Stimulated activated CD4-positive, alpha-beta T cell treated with anti-CD3 and anti-CD28 coated beads, TNF-alpha, amount 100 ng/mL, for 24 hours (primary cell): ENCODE measurements at regions not wholly inside any gene's neighbourhood (a gene's known extent, or its start where the extent isn't known, plus 50 kb on each side); places are given as distances from the start of the nearest gene placed in this dataset.

ENCODE experiments used
- DNase-seq, 3 experiments: peaks; one replicate each; pipeline ENCODE4 v3.0.0-alpha.2; 2020; ENCODE audit warnings: low read depth in 3 of 3

- DNase-seq: no peak
Observed at GRCh38 chr5:52673495-52673894, 114.2 kb upstream of the ITGA1 start.

DNA sequence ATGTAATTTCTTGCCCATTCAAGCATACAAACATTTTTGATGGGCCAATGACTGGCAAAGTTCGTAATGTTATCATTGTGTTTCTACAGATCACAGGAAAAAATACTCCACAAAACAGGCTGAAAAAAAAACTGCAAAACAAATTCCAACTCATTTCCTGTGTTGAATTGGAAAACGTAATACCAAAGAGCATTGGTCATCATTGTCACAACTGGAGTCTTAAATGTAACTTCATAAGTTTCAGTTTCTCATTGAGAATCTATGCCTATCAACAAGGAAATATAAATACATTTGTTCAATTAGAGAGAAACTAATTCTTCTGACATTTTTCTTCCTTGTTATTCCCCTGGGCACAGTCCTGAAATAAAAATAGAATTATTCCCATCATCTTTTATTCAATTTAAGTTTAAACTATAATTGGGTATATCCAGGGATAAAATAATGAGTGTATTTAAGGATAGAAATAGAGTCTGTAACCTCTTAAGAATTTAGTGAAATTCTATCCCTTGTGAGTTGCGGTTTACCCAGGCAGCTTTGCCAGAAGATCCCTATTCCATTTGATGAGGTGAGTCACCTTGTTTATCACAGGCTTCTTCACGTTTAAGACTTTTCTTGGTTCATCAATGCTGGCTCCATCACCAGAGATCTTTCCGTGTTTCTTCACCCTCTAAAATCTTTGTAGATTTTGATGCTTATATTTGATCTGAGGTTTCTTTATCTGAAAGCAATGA, 112.7 kb upstream of the ITGA1 start:
- no peak for DNase-seq

DNA sequence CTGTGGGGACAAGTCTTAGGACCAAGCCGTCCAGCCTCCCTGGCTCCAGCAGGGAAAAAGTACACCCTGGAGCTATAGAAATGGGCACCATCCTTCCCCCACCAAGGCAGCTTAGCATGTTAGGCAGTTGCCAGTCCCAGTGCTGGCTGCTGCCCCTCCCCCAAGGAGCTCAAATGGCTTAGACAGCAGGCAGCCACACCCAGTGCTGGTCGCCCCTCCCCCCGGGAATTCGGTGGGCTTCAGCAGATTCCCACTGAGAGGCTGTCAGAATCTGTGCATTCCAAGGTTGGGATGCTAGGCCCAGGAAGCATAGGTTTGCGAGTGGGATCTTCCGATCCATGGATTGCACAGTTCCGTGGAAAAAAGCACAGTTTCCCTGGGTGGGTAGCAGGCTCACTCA, 105.2 kb upstream of the ITGA1 start:
- no peak for DNase-seq

- DNase-seq: no peak
Observed at GRCh38 chr5:52684051-52684450, 103.7 kb upstream of the ITGA1 start.

DNA sequence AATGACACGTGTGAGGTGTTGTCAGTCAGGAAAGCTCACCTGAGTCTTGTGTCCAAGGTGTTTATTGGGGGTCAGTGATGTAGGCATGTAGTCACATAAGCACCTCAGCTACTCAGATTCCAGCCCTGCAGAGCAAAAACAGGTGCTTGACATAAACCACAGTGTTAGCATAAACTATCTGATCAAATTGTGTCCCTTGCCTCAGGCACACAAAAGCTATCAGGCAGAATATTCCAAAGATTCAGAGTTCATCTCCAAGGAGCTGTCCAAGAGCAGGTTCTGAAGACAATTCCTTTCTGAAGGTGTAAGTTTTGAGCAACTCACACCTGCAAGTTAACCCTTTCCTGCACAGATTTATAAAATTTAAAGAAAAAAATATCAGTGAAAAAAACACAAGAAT, 102.2 kb upstream of the ITGA1 start:
- DNase-seq: no peak

GRCh38 chr5:52685971-52686370, 101.7 kb upstream of the ITGA1 start:
- no peak for DNase-seq

- DNase-seq: no peak
Observed at GRCh38 chr5:52690236-52690768, 97.4 kb upstream of the ITGA1 start.

DNA sequence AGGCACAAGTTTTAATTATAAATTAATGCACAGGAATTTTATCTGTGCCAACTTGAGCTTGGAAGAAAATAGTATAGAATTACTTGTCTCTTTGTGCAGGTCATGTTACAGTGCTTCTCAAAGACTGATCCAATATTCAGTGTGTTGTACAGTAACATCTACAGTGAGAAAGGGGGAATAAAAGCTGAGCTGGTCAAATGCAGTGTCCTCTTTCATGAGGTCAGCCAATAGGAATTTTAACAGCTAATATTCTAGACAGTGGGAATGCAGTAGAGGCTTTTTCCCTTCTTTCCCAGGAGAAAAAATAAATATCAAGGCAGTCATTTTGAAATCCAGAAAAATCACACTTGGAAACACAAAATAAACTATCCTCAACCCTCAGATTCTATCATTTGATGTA, 95.7 kb upstream of the ITGA1 start:
- no peak for DNase-seq

DNA sequence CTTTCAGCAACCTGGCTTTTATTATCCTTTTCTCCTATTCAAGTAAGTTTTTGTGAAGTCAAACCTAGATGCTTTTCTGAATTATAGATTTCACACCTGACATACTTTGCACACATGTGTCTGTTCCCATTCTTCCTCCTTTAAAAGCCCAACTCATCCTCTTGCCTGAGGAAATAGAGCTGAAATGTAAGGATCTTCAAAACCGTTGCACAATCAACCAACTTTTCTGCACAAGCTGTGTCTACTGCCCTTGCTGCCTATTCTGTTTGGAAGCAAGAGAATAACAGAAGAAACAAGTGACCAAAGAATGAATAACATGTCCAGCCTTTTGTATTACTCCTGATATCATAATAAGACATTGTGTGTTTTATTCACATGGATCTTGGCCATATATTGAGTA, 95.1 kb upstream of the ITGA1 start:
- DNase-seq: no peak

DNA sequence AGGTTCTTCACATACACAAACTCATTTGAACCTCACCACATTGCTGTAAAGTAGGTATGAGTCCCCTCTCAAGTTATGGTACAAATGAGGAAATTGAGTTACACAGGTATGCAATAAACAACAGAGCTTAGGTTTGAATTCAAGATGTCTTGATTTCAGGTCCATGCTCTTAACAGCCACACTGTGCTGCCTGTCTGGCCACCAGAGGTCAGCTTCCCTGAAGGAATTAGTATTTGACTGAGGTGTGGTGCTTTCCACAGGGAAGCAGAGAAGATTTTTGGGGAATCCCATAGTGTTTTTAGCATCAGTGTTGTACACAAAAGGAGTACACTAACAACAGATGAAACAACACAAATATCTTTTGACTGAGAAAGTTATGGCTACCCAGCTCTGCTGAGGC, 94.4 kb upstream of the ITGA1 start:
- no peak for DNase-seq

- no peak for DNase-seq
Observed at GRCh38 chr5:52693836-52694235, 93.9 kb upstream of the ITGA1 start.

DNA sequence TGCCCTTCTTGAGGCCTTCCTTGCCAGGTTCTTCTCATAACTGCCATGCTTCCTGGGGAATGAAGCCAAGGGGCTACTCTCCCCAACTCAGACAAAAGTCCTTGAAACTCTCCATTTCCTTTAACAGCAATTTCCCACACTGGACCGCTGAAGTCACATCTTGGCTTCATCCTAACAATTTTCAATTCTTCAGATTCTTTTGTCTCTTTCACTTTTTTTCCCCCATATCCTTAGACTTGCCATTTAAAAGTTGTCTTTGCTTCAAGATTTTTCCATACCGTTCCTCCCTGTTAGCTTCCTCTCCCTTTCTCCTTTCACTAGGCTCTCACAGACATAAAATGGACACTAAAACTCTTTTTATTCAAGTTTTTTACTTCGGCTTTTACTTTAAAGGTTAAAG, 93.1 kb upstream of the ITGA1 start:
- DNase-seq: no peak

DNA sequence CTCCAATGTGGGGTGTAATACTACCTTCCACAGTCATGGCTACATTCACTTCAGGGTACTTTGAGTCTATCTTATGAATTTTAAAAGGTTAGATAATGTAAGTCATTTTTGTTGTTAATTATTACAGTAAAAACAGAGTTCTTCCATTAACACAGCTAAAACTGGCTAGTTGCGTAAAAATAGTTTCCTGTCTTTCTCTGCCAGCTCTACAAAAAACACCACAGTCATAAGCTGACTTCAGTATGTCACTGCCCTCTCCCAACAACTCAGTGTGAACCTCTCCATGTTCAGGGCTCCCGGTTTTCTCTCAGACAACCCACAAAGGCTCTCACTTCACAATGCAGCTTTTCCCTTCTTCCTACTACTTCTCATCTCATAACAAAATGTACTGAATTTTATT, 84.8 kb upstream of the ITGA1 start:
- DNase-seq: no peak

GRCh38 chr5:52703321-52703720, 84.4 kb upstream of the ITGA1 start:
- no peak for DNase-seq

- DNase-seq: no peak
Observed at GRCh38 chr5:52705720-52706119, 82.0 kb upstream of the ITGA1 start.

DNA sequence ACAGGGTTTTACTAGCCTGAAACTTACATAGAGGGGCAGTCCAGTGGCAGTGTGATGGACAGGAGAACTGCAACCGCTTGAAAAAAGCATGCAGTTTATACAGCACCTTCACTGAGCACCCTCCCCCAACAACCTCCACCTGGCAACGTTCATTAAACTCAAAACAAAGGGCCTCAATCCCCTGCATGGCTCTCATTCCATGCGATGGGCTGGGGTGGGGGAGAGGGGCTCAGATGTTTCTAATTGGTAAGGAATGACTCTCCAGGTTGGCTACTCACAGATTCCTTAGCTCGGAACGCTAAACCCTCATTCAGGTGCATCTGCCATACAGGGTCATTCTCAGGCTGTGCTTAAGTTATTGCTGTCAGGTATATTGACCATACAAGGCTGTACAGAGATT, 80.9 kb upstream of the ITGA1 start:
- DNase-seq: no peak

DNA sequence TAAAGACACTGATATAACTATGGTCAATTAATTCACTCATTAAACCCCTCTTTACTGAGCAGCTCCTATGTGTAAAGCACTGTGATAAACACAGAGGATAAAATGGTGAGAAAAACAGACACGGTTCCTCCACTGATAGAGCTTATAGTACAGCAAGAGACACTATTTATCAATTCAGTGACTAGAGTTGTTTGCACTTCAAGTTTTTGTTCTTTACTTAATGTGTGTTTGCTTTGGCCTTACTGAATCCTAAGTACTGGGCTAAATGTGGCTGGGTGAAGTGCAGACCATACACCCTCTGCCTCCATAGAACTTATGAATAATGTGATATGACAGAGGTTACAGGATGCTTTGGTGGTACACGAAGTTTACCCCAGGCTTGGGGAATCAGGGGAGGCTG, 80.1 kb upstream of the ITGA1 start:
- no peak for DNase-seq

GRCh38 chr5:52708463-52708862, 79.3 kb upstream of the ITGA1 start:
- no peak for DNase-seq

DNA sequence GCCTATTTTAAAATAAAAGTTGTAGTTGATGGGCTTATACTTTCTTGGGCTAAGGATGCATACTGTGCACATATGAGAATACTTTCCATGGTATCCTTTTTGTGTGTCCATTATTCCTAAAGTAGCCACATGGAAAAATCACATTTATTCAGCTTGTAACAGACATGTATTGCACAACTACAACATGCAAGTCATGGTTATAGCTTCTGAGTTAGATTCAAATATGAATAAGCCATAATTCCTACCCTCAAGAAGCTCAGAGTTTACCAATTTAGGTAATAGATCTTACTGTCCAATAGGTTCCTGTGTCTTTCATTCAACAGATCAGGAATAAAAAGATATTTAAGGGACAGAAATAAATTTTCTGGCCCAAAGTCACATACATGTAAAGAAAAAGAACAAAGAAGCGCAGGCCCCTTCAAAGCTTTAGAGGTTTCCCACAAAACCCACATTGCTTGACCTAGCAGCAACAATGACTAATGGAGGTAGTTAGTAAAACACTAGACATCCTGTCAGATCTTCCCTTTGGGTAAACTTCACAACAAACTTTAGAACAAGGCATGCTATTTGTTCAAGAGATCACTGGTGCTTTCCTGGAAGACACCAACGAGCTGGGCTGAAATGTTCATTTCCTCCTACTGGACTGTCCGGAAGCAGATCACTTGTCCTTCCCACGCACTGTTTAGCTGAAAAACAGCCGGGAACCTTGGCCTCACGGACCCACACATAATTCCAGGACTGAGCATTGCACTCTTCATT, 78.4 kb upstream of the ITGA1 start:
- no peak for DNase-seq

DNA sequence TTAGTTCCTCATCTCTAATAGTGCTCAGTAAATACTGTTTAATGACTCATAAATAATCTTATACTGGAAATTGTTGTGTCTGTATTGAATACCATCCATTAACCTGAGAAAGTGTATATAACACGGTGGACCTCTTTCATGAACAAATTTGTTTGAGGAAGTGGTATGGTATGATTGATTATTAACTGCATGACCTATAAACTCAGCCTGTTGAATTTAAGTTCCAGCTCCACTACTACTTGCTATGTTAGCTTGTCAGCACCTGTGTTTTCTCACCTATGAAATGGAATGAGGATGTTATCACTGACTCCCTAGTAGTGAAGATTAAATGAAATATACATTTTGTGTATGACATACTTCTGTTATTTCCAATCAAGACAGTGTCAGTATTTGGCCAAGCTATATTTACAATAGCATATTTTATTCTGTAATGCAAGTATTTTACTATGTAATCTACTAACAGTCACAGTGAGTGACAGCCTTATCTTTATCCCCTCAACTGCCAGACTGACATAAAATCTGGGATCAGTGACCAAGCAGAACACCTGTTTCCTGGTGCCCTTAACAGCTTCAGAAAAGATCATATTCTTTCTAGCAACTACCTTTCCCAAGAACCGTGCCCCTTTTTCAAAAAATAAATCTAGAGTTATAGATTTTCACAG, 77.3 kb upstream of the ITGA1 start:
- DNase-seq: no peak

DNA sequence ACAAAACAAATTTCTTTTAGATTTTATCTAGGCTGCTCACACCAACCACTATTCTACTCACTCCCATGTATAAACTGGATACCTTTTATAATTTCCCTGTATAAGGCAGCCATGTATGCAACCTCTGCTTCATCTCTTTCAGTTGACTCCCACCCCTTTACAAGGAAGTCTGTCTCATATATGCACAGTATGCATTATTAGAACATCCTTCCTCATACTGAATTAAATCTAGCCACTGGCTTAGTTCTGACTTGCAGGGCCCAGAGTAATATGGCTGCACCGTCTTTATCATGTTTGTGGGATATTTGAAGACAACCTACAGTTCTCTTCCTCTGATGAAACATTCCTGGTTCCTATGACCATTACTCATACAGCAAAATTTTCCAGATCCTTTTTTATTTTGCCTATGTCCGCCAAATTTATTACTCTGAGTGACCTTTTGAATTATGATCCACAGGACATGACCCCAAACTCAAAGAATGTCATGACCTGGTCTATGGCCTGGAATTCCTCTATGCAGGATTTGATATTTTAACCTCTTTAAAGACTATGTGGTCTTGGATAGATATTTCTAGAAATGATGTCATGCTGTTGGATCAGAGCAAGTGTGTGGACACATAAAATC, 76.6 kb upstream of the ITGA1 start:
- DNase-seq: no peak

DNA sequence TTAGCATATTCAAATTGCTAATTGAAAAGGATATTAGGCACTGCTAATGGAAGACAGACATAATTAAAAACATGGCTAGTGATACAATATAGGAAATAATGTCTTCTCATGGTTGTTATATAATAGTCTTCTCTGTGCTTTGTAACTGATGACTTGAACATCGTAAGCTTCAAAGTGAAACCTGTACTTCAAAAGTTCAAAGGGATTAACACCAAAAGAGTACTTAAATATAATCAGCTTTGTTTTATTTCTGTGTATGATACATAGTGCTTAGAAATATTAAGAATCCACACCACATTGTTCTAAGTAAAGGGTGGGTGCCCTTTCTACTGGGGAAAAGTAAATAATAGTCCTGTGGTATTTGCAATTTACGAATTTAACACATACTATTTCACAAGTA, 75.4 kb upstream of the ITGA1 start:
- no peak for DNase-seq
